GM12892 (cell line): ENCODE measurements at regions not wholly inside any gene's neighbourhood (a gene's known extent, or its start where the extent isn't known, plus 50 kb on each side); places are given as distances from the start of the nearest gene placed in this dataset.

Experiments
- POLR2A ChIP-seq: IDR thresholded peaks from 2 replicates; pipeline ENCODE4 v1.6.1; 2011; ENCODE audit warnings: low read depth, low read length, control low read depth
- POLR2AphosphoS5 ChIP-seq: IDR thresholded peaks from 2 replicates; pipeline ENCODE4 v1.6.1; 2011; ENCODE audit warnings: low read depth, low read length, control low read depth
- TAF1 ChIP-seq: IDR thresholded peaks from 2 replicates; pipeline ENCODE4 v1.6.1; 2011; ENCODE audit warnings: low read depth, mild to moderate bottlenecking, control low read depth, low read length, borderline replicate concordance

DNA sequence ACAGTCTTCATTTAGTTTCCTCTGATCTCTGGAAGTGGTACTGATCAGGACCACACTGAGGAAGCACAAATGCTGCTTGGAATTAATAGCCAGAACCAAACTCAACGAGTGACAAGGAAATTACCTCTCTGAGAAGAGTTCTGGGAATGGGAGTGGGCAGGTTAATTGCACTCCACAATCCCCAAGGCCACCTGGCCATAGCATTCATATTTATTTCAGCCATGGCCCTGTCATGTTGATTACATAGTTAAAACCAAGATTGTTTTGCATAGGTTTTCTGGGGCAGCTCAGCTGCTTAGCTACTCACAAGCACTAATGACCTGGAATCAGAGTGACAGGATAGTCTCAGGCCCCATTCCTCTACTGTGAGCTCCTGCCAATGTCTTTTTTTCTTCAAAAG, 230.2 kb upstream of the RIMS1 start:
- TF ChIP-seq POLR2AphosphoS5 = no peak
- TF ChIP-seq POLR2A = no peak
- no peak for TF ChIP-seq TAF1
